ENCODE measurements at regions not wholly inside any gene's neighbourhood (a gene's known extent, or its start where the extent isn't known, plus 50 kb on each side); places are given as distances from the start of the nearest gene placed in this dataset.

DNA sequence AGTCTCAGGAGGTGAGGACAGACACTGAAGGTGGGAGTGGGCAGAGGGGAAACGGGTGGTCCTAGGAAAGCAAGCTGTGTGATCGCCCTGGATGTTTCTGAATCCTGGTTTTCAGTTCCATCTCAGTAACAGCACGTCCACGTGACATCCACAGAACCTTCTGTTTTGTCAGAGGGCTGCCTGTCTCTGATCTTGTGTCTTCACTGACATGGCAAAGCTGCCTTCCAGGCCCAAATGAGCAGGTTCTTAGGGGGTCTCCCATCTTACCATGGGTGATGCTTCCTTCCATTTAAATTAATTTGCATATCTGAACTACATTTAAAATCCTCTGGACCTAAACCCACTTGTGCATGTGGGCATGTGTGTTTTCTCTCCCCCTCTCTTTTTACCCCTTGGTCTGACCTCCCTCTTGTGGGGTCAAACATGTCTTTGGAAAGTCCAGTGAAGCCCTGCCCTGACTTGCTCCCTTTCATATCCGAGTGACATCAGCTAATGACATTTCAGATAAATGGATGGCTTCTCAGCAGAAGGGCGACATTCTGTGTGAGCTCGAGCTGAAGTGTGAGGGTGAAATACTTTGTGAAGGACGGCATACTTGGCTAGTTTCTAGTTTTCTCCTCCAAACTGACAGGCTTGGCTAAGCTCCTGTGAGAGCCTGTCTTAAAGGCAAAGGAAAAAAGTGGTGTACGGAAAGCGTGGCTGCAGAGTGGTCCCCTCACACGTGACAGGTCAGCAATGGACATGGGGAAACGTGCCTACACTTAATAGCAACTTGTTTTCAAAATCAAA, 204.8 kb upstream of the S1PR3 start:
- Histone ChIP-seq H3K4me1 (ENCODE audit: insufficient read depth, low read length) (peaks cover 3% of the 10 kb centered on the region), H3K9me3 (ENCODE audit: low read length) (no peaks in the 10 kb centered on the region), H3K27ac (ENCODE audit: low read depth, low read length) (no peak overlapping the region), H3K4me3 (ENCODE audit: low read depth in 1 of 2, low read length in 2 of 2) (no peak overlapping the region), H3K27me3 (ENCODE audit: control insufficient read depth in 1 of 2, insufficient read depth in 2 of 2, low read length in 2 of 2) (no peaks in the 10 kb centered on the region), H3K36me3 (ENCODE audit: insufficient read depth, low read length) (no peaks in the 10 kb centered on the region), H3K9ac (ENCODE audit: low read length) (no peak overlapping the region)

DNA sequence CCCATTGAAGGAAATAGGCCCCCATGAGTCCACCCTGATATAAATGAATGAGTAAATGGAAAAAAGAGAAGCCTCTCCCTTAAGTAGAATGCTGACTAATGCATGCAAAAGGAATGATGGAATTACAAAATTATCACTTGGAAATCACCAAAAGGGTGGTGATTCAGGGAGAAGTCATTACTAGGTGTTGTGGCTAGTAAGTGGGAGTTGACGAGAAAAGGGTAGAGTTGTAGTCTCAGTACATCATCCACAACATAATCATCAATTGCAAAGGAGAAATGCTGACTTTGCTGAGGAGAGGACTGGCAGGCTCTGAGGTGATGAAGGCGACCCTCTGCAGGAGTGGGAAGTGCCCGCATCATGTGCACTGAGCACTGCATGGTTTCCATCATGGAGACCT, 201.5 kb upstream of the S1PR3 start:
- Histone ChIP-seq H3K27ac (ENCODE audit: low read depth, low read length) (no peak overlapping the region), H3K9ac (ENCODE audit: low read length) (no peak overlapping the region), H3K27me3 (ENCODE audit: control insufficient read depth in 1 of 2, insufficient read depth in 2 of 2, low read length in 2 of 2) (no peaks in the 10 kb centered on the region), H3K36me3 (ENCODE audit: insufficient read depth, low read length) (no peaks in the 10 kb centered on the region), H3K4me1 (ENCODE audit: insufficient read depth, low read length) (peaks cover 3% of the 10 kb centered on the region), H3K9me3 (ENCODE audit: low read length) (no peaks in the 10 kb centered on the region), H3K4me3 (ENCODE audit: low read depth in 1 of 2, low read length in 2 of 2) (no peak overlapping the region)

DNA sequence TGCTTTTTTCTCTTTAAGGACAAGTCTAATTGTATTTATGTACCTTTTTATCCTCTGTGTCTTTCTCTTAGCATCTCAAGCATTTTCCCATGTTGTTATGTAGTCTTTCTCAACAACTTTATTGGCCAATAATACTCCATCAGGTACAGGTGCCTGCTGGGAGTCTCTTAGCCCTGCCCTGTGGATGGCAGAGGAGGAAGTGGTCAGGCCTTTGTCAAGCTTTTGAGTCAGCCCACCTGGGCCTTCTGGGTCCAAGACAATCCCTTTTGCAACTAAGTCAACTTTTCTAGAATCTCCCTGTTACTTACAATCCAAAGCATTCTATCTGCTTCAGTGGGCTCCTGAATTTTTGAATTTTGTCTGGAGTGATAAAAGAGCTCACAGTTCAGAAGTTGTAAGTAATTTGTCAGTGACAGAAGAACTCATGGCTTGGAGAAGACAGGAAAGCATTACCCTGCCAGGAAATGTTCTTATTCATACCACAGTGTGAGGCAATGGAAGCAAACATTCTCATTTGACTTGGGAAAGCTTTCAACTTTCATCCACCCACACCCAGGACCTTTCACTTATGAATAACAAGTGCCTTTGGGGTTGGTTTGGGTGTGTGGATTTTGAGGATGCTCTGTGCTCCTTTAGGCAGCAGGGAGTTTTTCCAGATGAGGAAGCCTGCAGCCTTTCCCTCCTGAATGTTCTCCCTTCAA, 200.0 kb upstream of the S1PR3 start:
- H3K9me3 ChIP-seq (ENCODE audit: low read length), result no peaks in the 10 kb centered on the region
- no peak overlapping the region for H3K4me3 ChIP-seq (ENCODE audit: low read depth in 1 of 2, low read length in 2 of 2)
- no peaks in the 10 kb centered on the region for H3K36me3 ChIP-seq (ENCODE audit: insufficient read depth, low read length)
- no peaks in the 10 kb centered on the region for H3K27me3 ChIP-seq (ENCODE audit: control insufficient read depth in 1 of 2, insufficient read depth in 2 of 2, low read length in 2 of 2)
- H3K27ac ChIP-seq (ENCODE audit: low read depth, low read length), result no peak overlapping the region
- H3K9ac ChIP-seq (ENCODE audit: low read length), result no peak overlapping the region
- peaks cover 3% of the 10 kb centered on the region for H3K4me1 ChIP-seq (ENCODE audit: insufficient read depth, low read length)

GRCh38 chr9:88792502-88792901, 198.8 kb upstream of the S1PR3 start:
- Histone ChIP-seq H3K36me3 (ENCODE audit: insufficient read depth, low read length) (no peaks in the 10 kb centered on the region), H3K27me3 (ENCODE audit: control insufficient read depth in 1 of 2, insufficient read depth in 2 of 2, low read length in 2 of 2) (no peaks in the 10 kb centered on the region), H3K27ac (ENCODE audit: low read depth, low read length) (no peak overlapping the region), H3K4me1 (ENCODE audit: insufficient read depth, low read length) (peaks cover 3% of the 10 kb centered on the region), H3K4me3 (ENCODE audit: low read depth in 1 of 2, low read length in 2 of 2) (no peak overlapping the region), H3K9me3 (ENCODE audit: low read length) (no peaks in the 10 kb centered on the region), H3K9ac (ENCODE audit: low read length) (no peak overlapping the region)

DNA sequence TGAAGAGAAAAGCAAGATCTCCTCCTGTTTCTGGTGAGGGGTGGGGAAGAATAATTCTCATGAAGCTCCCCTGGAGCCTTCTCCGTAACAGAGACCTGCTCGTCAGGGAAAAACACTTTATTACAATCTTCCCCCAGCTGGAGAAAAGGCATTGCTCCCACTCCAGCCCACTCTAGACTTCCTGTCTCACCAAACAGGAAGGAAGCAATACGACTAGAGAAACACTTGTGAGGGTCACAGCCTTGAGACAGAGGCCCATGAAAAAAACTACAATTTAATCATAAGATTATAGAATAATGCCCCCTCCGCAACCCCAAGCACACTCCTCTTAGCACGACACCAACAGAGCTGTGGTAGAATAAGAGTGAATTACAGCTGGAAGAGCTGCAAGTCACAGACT, 197.2 kb upstream of the S1PR3 start:
- H3K4me3 ChIP-seq (ENCODE audit: low read depth in 1 of 2, low read length in 2 of 2), result no peak overlapping the region
- H3K9ac ChIP-seq (ENCODE audit: low read length), result no peak overlapping the region
- H3K4me1 ChIP-seq (ENCODE audit: insufficient read depth, low read length), result peaks cover 3% of the 10 kb centered on the region
- no peak overlapping the region for H3K27ac ChIP-seq (ENCODE audit: low read depth, low read length)
- H3K9me3 ChIP-seq (ENCODE audit: low read length), result no peaks in the 10 kb centered on the region
- no peaks in the 10 kb centered on the region for H3K27me3 ChIP-seq (ENCODE audit: control insufficient read depth in 1 of 2, insufficient read depth in 2 of 2, low read length in 2 of 2)
- no peaks in the 10 kb centered on the region for H3K36me3 ChIP-seq (ENCODE audit: insufficient read depth, low read length)

DNA sequence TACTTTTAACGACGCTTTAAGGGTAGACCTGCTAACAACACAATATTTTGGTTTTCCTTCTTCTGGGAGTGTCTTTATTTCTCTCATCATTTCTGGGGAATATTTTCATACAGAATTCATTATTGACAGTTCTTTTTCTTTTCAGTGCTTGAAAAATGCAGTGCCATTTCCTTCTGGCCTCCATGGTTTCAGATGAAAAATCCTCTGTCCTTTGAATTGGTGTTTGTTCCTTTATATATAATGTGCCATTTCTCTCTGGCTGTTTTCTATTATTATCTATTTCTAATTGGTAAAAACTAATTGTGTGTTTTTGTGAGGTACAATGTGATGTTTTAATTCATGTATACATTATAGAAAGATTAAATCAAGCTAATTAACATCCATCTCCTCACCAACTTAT, 194.3 kb upstream of the S1PR3 start:
- Histone ChIP-seq H3K27ac (ENCODE audit: low read depth, low read length) (no peak overlapping the region), H3K36me3 (ENCODE audit: insufficient read depth, low read length) (no peaks in the 10 kb centered on the region), H3K9me3 (ENCODE audit: low read length) (no peaks in the 10 kb centered on the region), H3K4me1 (ENCODE audit: insufficient read depth, low read length) (peaks cover 11% of the 10 kb centered on the region), H3K27me3 (ENCODE audit: control insufficient read depth in 1 of 2, insufficient read depth in 2 of 2, low read length in 2 of 2) (no peaks in the 10 kb centered on the region), H3K9ac (ENCODE audit: low read length) (no peak overlapping the region), H3K4me3 (ENCODE audit: low read depth in 1 of 2, low read length in 2 of 2) (no peak overlapping the region)

- H3K27me3 ChIP-seq (ENCODE audit: control insufficient read depth in 1 of 2, insufficient read depth in 2 of 2, low read length in 2 of 2), result no peaks in the 10 kb centered on the region
- H3K27ac ChIP-seq (ENCODE audit: low read depth, low read length), result no peak overlapping the region
- peaks cover 11% of the 10 kb centered on the region for H3K4me1 ChIP-seq (ENCODE audit: insufficient read depth, low read length)
- no peak overlapping the region for H3K4me3 ChIP-seq (ENCODE audit: low read depth in 1 of 2, low read length in 2 of 2)
- no peak overlapping the region for H3K9ac ChIP-seq (ENCODE audit: low read length)
- H3K9me3 ChIP-seq (ENCODE audit: low read length), result no peaks in the 10 kb centered on the region
- H3K36me3 ChIP-seq (ENCODE audit: insufficient read depth, low read length), result no peaks in the 10 kb centered on the region
These were observed 192.8 kb upstream of the S1PR3 start for GRCh38 chr9:88798476-88798875.

DNA sequence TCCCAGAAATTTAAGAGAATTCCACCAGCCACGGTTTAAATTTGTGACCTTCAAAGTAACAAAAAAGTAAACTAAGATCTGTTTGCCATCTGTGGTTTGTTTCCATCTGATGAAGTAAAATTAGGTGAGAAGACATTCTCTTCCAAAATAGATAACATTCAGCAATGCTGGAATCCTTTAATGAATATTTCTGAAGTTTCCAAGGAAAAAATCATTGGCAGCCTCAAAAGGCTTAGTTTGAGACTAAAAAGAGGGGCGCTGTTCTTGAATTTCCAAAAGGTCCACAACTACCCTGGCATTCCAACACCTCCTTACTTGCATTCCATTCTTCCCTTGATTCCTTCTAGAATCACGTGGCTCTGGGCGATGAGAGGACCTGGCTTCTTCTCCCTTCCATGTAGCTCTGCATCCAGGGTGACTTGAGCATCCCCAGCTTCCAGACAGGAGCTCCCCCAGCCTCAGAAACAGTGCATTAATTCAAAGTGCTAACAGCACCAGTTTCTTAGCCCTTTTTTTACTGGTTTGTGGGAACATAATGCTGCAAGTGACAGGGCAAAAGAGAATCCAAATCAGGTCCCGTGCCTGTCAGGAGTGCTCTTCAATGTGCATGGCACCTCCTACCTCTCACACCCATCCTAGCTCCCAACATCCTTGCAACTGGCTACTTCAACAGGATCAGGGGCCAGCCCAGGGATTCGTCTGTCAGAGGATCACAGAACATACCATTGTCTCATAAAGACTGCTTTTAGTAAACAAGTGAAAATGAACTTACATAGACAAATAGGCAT, 191.5 kb upstream of the S1PR3 start:
- H3K36me3 ChIP-seq (ENCODE audit: insufficient read depth, low read length), result no peaks in the 10 kb centered on the region
- H3K9me3 ChIP-seq (ENCODE audit: low read length), result no peaks in the 10 kb centered on the region
- H3K4me3 ChIP-seq (ENCODE audit: low read depth in 1 of 2, low read length in 2 of 2), result no peak overlapping the region
- no peaks in the 10 kb centered on the region for H3K27me3 ChIP-seq (ENCODE audit: control insufficient read depth in 1 of 2, insufficient read depth in 2 of 2, low read length in 2 of 2)
- peaks cover 11% of the 10 kb centered on the region for H3K4me1 ChIP-seq (ENCODE audit: insufficient read depth, low read length)
- no peak overlapping the region for H3K27ac ChIP-seq (ENCODE audit: low read depth, low read length)
- H3K9ac ChIP-seq (ENCODE audit: low read length), result no peak overlapping the region

GRCh38 chr9:88800329-88800682, 191.0 kb upstream of the S1PR3 start:
- Histone ChIP-seq H3K27me3 (ENCODE audit: control insufficient read depth in 1 of 2, insufficient read depth in 2 of 2, low read length in 2 of 2) (no peaks in the 10 kb centered on the region), H3K36me3 (ENCODE audit: insufficient read depth, low read length) (no peaks in the 10 kb centered on the region), H3K4me1 (ENCODE audit: insufficient read depth, low read length) (peaks cover 11% of the 10 kb centered on the region), H3K9ac (ENCODE audit: low read length) (no peak overlapping the region), H3K27ac (ENCODE audit: low read depth, low read length) (no peak overlapping the region), H3K9me3 (ENCODE audit: low read length) (no peaks in the 10 kb centered on the region), H3K4me3 (ENCODE audit: low read depth in 1 of 2, low read length in 2 of 2) (no peak overlapping the region)

DNA sequence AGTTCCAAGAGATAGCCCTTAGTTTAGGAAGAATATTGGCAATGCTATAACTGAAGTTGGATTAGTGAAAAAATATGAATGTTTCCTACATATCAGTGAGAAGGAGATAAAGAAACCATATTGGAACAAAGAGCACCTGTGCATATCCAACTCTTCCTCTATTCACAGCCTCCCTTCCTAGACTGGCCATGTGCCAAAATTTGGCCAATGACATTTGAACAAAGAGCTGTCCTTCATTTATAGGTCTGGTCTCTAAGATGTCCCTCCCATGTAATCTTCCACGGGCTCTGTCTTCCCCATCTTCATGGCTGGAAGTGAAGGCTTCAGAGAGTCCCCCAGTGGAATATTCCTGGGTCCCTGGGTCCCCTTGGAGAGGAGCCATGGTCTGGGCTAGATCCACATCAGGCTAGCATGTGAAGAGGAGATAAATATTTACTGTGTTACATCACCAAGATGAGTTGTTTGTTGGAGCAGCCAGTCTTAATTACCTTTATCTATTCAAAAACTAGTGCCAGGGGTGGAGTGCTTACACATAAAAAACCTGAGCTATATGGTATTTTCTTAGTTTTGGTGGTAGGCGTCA, 190.0 kb upstream of the S1PR3 start:
- Histone ChIP-seq H3K27me3 (ENCODE audit: control insufficient read depth in 1 of 2, insufficient read depth in 2 of 2, low read length in 2 of 2) (no peaks in the 10 kb centered on the region), H3K27ac (ENCODE audit: low read depth, low read length) (no peak overlapping the region), H3K36me3 (ENCODE audit: insufficient read depth, low read length) (no peaks in the 10 kb centered on the region), H3K9ac (ENCODE audit: low read length) (no peak overlapping the region), H3K4me1 (ENCODE audit: insufficient read depth, low read length) (peaks cover 11% of the 10 kb centered on the region), H3K9me3 (ENCODE audit: low read length) (no peaks in the 10 kb centered on the region), H3K4me3 (ENCODE audit: low read depth in 1 of 2, low read length in 2 of 2) (no peak overlapping the region)

- H3K4me3 ChIP-seq (ENCODE audit: low read depth in 1 of 2, low read length in 2 of 2), result no peak overlapping the region
- no peaks in the 10 kb centered on the region for H3K36me3 ChIP-seq (ENCODE audit: insufficient read depth, low read length)
- H3K4me1 ChIP-seq (ENCODE audit: insufficient read depth, low read length), result peaks cover 11% of the 10 kb centered on the region
- H3K9ac ChIP-seq (ENCODE audit: low read length), result no peak overlapping the region
- H3K9me3 ChIP-seq (ENCODE audit: low read length), result no peaks in the 10 kb centered on the region
- no peaks in the 10 kb centered on the region for H3K27me3 ChIP-seq (ENCODE audit: control insufficient read depth in 1 of 2, insufficient read depth in 2 of 2, low read length in 2 of 2)
- H3K27ac ChIP-seq (ENCODE audit: low read depth, low read length), result no peak overlapping the region
These were observed 188.7 kb upstream of the S1PR3 start for GRCh38 chr9:88802533-88802932.
